Gastroesophageal sphincter (tissue), 3 donors: ENCODE measurements at regions not wholly inside any gene's neighbourhood (a gene's known extent, or its start where the extent isn't known, plus 50 kb on each side); places are given as distances from the start of the nearest gene placed in this dataset.

Experiments
- CTCF ChIP-seq, 4 experiments: fragments of 200-600 bp in 2 of 4; fragments of 450-650 bp in 2 of 4; sonication (generic) in 1 of 4; IDR thresholded peaks; one replicate each; pipeline ENCODE4 v1.5.1; 2017 to 2019; ENCODE audit warnings: antibody characterized with exemption in 4 of 4, mild to moderate bottlenecking in 2 of 4, moderate library complexity in 2 of 4
- EP300 ChIP-seq: sonication (generic); formaldehyde crosslinking; IDR thresholded peaks from one replicate; pipeline ENCODE4 v1.6.1; 2017; ENCODE audit warnings: antibody characterized with exemption, mild to moderate bottlenecking
- POLR2AphosphoS5 ChIP-seq: sonication (generic); formaldehyde crosslinking; IDR thresholded peaks from one replicate; pipeline ENCODE4 v1.6.1; 2017; ENCODE audit warnings: antibody characterized with exemption

DNA sequence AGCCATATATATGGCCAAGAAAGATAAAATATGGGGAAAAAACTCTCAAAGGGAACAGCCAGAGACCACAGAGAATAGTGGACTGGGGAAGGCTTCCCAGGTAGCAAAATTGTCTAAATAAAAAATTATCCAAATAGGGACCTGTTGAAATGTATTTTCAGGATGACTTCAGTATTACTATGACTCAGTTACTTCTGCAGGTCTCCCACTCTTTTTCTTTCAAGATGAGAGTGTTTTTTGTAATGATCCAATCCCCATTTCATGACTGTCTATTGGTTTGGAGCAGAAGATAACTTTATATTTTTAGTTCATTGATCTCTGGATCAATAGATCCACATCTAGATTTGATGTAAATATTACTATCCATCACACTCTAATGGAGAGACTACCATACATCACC is 372.1 kb upstream of the EMCN start:
- TF ChIP-seq CTCF (IDR thresholded peaks at IDR 0.05): no peak
- no peak for TF ChIP-seq EP300
- no peak for TF ChIP-seq POLR2AphosphoS5
